Right hindlimb (tissue), 1 donor: ENCODE measurements at regions not wholly inside any gene's neighbourhood (a gene's known extent, or its start where the extent isn't known, plus 50 kb on each side); places are given as distances from the start of the nearest gene placed in this dataset.

Experiments
- DNase-seq: peaks from one replicate; pipeline ENCODE4 v3.0.0-alpha.2; 2018

GRCh38 chr6:165742047-165742446, 79.0 kb upstream of the PDE10A start:
- DNase-seq: no peak

GRCh38 chr6:165737396-165737795, 74.4 kb upstream of the PDE10A start:
- no peak for DNase-seq

GRCh38 chr6:165735065-165735464, 72.0 kb upstream of the PDE10A start:
- DNase-seq: no peak

GRCh38 chr6:165733489-165733791, 70.4 kb upstream of the PDE10A start:
- DNase-seq: no peak

- DNase-seq: no peak
These were observed 69.9 kb upstream of the PDE10A start for GRCh38 chr6:165732696-165733488.

GRCh38 chr6:165729307-165729936, 66.4 kb upstream of the PDE10A start:
- no peak for DNase-seq

GRCh38 chr6:165728216-165728615, 65.2 kb upstream of the PDE10A start:
- DNase-seq: no peak

GRCh38 chr6:165726965-165727381, 63.9 kb upstream of the PDE10A start:
- DNase-seq: no peak

GRCh38 chr6:165726290-165726875, 63.3 kb upstream of the PDE10A start:
- no peak for DNase-seq

- no peak for DNase-seq
These were observed 62.2 kb upstream of the PDE10A start for GRCh38 chr6:165725201-165725600.

- no peak for DNase-seq
These were observed 60.3 kb upstream of the PDE10A start for GRCh38 chr6:165723326-165723725.

GRCh38 chr6:165722022-165722421, 59.0 kb upstream of the PDE10A start:
- no peak for DNase-seq

GRCh38 chr6:165721356-165721755, 58.3 kb upstream of the PDE10A start:
- no peak for DNase-seq

- no peak for DNase-seq
These were observed 55.5 kb upstream of the PDE10A start for GRCh38 chr6:165718491-165718891.

GRCh38 chr6:165717732-165718465, 54.9 kb upstream of the PDE10A start:
- no peak for DNase-seq

GRCh38 chr6:165716886-165717285, 53.8 kb upstream of the PDE10A start:
- no peak for DNase-seq

GRCh38 chr6:165715428-165715827, 52.4 kb upstream of the PDE10A start:
- no peak for DNase-seq

GRCh38 chr6:165714907-165715306, 51.9 kb upstream of the PDE10A start:
- no peak for DNase-seq

GRCh38 chr6:165713845-165714466, 50.9 kb upstream of the PDE10A start:
- no peak for DNase-seq
